Left lobe of liver (tissue), 2 donors: ENCODE measurements at regions not wholly inside any gene's neighbourhood (a gene's known extent, or its start where the extent isn't known, plus 50 kb on each side); places are given as distances from the start of the nearest gene placed in this dataset.
"Not testable (repeated sequence)": the region's sequence is repeated elsewhere in the genome, so short reads cannot be mapped to it uniquely, and the experiment has no call there.

Source experiments
- ATAC-seq: fragments of 200-7000 bp; cut with Tn5 transposase; one replicate; pipeline ENCODE4 v1.9.1; 2020; ENCODE audit warnings: mild to moderate bottlenecking, moderate library complexity
- DNase-seq: peaks from one replicate; pipeline ENCODE4 v3.0.0-alpha.2; 2020; ENCODE audit warnings: low spot score
- donor health status: DM: no; HTN: no; CAD: no; lungs with moderate emphysema.
- donor health status: DM: no; HTN: yes; CAD: no.

DNA sequence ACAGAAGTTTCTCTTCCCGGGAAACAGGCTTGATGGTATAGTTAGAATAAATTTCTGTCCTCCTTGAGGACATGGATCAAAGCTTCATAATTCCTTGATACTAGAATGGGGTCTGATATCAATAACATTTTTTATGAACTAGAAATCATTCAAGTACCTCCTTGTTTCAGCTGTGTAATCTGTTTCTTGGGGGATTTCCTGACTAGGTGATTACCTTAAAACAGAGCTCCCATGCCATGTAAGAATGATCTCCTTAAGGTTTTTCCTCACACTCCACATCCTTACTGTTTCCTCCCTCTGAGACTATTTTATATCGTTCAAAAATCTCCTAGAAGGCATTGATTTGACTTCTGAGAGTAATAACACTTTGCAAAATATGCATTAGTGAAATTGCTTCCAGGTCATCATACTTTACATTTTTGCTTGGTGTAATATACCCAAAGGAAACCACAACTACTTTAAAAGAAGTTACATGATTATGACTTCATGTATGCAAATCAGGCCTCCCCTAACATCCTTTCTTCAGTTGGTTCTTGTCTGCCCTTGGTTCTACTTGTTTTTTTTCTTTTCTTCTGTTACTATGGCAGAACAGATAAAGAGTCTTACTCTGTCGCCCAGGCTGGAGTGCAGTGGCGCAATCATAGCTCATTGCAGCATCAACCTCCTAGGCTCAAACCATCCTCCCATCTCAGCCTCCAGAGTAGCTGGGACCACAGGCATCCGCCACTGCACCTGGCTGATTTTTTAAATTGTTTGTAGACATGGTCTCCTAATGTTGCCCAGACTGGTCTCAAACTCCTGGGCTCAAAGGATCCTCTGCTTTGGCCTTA is 388.8 kb downstream of the ZFHX3 start:
- DNase-seq (no peak), ATAC-seq (no peak)

DNA sequence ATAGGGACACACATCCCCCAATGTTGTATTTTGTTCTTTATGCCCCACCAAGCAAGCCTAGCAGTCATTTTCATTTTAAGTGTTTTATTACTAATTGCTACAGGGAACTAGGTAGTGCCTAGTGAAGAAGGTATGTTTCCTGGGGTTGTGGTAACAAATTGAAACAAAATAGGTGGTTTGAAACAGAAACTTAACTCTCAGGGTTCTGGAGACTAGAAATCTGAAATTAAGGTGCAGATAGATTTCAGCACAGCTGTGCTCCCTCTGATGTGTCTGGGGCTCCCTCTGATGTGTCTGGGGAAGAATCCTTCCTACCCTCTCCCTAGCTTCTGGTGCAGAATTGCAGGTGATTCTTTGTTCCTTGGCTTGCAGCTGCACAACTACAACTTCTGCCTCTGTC is 390.1 kb downstream of the ZFHX3 start:
- ATAC-seq: no peak
- DNase-seq: no peak

DNA sequence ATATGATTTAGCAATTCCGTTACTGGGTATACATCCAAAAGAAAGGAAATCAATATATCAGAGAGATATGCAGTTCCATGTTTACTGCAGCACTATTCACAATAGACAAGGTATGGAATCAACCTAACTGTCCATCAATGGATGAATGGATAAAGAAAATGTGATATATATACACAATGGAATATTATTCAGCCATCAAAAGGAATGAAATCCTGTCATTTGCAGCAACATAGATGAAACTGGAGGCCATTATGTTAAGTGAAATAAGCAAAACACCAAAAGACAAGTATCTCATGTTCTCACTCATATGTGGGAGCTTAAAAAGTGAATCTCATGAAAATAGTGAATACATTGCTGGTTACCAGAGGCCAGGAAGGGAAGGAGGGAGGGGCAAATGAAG is 390.8 kb downstream of the ZFHX3 start:
- ATAC-seq (no peak), DNase-seq (no peak)

DNA sequence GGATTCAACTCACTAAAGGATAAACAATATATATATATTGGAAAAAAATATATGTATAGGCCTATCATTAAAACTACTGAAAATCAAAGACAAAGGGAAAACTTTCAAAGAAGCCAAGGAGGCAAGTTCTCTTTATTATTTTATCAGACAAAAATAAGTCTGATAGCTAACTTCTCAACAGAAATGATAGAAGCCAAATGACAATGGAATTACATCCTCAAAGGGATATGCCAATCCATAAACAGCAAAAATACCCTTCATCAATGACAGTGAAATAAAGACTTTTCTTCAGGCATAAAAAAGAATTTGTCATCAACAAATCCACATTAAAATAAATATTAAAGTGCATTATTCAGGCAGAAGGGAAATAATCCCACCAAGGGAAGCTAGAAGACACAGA is 393.4 kb downstream of the ZFHX3 start:
- ATAC-seq (no peak), DNase-seq (no peak)

DNA sequence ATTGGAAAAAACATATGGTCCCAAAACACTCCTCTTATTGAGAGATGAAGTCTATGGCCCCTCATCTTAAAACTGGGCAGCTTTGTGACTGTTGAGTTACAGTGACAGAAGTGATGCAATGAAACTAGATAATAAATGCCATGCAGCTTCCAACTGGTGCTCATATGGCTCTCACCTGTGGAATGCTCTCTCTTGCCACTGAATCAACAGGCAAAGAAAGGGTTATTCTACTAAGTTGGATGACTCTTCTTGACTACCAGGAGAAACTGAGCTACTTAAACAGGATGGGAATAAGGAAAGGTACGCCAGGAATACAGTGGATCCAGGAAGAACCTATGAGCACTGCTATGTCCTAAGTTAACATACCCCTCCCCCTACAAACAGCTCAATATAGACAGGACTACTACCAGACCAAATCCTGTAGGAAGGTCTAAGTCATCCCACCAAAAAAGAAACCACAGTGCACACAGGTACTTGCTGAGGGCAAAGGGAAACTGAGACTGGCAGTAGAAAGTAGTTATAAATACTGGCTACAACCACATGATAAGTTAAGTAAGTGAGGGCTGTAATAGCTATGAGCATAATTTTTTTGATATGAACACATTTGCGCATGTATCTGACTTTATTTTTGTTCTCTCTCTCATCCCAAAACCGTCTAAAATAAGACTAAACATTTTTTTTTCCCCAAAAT is 398.5 kb downstream of the ZFHX3 start:
- DNase-seq (no peak), ATAC-seq (no peak)

DNA sequence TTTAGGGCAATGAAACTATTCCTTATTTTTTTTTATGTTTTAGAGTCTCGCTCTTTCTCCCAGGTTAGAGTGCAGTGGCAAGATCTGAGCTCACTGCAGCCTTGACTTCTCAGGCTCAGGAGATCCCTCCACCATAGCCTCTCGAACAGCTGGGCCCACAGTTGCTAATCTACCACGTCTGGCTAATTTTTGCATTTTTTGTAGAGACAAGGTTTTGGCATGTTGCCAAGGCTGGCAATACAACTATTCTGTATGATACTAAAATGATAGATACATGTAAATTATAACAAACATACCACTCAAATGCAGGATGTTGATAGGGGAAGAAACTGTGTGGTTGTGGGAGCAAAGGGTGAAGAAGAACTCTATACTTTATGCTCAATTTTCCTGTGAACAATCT is 401.3 kb downstream of the ZFHX3 start:
- no peak for DNase-seq
- ATAC-seq: no peak

DNA sequence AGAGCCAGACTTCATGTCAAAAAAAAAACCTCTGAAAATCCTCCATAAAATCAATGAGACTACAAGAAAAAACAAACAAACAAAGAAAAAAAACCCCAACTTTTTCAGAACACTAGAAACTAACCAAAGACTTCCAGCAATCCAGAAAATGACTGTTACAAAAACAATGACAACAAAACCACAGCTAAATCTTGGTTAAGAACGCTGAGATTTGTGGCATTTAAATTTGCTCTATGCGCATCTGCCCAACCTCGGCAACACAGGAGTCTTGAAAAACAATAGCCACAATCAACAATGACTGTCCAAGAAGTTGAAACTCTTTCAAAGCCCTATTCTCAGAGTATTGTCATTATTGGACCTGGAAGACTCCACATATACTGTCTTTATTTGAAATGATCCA is 402.4 kb downstream of the ZFHX3 start:
- DNase-seq (no peak), ATAC-seq (no peak)

DNA sequence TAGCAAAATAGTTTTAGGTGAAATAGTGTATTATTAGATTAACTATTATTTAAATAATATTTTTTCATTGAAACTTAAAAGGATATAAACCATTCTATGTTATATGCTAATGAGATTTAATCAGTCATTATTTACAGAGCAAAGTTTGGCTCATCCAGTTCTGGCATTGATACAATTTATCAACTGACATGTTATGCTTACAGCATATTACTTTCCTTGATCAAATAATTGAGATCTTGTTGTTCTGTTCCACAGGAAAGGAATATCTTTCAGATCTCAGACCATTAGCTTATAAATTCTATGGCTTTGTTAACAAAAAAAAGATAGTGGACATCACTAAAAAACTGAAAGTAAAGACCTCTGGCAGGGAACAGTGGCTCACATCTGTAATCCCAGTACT is 403.0 kb downstream of the ZFHX3 start:
- ATAC-seq: no peak
- no peak for DNase-seq

DNA sequence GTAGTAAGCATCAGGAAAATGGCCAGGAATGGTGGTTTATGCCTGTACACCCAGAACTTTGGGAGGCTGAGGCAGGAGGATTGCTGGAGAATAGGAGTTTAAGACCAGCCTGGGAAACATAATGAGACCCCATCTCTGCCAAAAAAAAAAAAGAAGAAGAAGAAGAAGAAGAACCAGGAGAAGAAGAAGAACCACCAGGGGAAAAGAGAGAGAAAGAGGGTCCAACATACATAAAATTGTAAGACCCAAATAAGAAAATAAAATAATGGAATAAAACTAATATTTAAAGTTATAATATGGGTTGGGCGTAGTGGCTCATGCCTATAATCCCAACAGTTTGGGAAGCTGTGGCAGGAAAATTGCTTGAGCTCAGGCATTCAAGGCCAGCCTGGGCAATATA is 408.4 kb downstream of the ZFHX3 start:
- ATAC-seq: no peak

DNA sequence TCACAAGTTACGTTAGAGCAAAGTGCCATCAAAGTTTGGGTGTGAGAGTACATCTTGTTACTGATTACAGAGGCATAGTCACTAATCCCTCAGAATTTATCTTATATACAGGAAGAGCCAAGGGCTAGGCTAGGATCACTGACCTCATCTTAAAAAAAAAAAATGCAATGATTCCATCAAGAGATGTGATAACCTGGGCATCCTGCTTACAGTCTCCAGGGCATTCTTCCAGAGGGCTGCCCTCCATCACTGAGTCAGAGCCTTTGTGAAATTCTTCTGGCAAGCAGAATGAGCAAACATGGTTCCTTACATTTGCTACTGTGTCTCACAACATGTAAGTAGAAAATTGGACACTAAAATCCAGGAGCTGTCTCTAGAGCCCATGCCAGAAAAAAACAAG is 410.6 kb downstream of the ZFHX3 start:
- ATAC-seq (no peak), DNase-seq (no peak)

More for the DNA sequence above, 408.4 kb downstream of the ZFHX3 start:
- no peak for DNase-seq

DNA sequence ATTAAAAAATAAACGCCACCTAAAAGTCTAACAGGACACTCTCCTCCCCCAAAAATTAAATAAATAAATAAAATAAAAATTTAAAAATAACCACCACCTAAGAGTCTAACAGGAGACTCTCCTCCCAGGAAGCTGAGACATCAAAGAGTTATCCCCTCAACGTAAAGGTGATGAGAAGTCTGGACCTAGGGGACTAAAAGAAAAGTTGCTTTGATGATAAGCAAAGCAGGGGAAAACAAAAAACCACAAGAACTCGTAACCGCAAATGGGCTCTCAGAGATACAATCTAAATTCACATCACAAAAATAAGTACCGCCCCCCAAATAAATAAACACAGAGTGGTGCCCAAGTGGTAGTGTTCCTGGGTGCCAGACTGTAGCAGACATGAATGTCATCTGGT is 412.2 kb downstream of the ZFHX3 start:
- no peak for DNase-seq
- ATAC-seq: no peak

DNA sequence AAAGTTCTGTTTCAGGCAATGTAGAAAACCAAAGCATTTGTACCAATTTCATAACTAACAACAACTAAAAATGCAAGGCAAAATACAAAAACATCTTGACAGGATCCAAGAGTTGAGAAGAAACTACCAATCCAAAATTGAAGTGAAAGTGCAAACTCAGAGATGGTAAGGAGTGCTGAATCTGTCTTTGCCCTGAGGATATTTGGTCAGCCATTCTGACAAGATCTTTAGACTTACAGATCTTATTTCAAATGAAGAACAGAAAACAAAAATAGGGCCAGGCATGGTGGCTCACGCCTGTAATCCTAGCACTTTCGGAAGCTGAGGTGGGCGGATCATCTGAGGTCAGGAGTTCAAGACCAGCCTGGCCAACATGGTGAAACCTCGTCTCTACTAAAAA is 412.8 kb downstream of the ZFHX3 start:
- ATAC-seq: no peak

DNA sequence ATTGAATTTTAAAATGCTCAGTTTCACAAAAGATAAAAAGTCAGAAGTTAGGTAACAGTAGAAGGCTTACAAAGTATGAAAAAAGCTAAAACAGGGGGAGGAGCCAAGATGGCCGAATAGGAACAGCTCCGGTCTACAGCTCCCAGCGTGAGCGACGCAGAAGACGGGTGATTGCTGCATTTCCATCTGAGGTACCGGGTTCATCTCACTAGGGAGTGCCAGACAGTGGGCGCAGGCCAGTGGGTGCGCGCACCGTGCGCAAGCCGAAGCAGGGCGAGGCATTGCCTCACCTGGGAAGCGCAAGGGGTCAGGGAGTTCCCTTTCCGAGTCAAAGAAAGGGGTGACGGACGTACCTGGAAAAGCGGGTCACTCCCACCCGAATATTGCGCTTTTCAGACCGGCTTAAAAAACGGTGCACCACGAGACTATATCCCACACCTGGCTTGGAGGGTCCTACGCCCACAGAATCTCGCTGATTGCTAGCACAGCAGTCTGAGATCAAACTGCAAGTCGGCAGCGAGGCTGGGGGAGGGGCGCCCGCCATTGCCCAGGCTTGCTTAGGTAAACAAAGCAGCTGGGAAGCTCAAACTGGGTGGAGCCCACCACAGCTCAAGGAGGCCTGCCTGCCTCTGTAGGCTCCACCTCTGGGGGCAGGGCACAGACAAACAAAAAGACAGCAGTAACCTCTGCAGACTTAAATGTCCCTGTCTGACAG is 420.6 kb downstream of the ZFHX3 start:
- ATAC-seq, DNase-seq: not testable (repeated sequence)

More for the DNA sequence above, 412.8 kb downstream of the ZFHX3 start:
- no peak for DNase-seq

DNA sequence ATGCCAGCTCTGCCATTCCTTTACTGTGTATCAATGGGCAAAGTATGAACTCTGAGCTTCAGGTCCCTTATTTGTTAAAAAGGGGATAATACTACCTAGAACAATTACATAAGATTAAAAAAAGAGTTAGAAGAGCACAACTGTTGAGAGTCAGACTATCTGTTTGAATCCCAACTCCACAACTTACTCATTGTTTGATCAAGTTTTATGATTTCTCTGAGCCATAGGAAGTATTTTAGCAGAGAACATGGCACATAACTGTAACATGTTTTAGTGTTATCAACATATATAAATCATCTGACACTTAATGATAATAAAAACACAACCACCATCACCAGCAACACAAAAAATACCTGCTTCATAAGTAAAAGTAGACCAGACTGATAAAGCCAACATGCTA is 421.3 kb downstream of the ZFHX3 start:
- no peak for ATAC-seq
- DNase-seq: no peak

DNA sequence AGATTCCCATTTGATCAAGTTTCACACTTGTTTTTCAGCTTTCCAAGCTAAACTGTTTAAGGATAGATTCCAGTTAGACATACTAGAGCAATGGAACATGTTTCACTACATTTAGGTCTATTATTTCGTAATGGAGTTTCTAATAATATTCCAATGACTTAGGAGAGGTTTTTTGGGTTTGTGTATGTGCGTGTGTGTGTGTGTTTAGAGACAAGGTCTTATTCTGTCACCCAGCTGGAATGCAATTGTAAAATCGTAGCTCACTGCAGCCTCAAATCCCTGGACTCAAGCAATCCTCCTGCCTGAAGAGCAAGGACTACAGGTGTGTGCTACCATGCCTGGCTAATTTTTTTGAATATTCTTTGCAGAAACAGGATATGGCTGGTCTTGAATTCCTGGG is 426.3 kb downstream of the ZFHX3 start:
- ATAC-seq (no peak), DNase-seq (no peak)

DNA sequence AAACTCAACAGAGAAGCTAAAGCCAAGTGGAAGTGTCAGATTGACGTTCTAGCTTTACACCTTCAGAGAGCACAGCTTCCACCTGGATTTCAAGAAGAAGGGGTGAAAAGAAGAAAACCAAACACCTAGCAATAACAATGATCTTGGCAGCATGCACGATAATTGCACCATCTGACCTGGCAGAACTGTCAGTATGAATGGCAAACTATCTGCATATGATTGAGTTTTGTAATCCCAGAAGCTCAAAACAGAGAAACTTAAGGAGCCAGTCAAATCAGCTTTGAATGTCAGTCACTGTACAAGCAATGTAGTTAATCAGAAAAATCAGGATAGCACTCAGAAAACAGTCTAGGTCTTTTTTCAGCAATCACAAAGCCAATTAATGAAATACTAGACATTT is 427.1 kb downstream of the ZFHX3 start:
- DNase-seq (no peak), ATAC-seq (no peak)

DNA sequence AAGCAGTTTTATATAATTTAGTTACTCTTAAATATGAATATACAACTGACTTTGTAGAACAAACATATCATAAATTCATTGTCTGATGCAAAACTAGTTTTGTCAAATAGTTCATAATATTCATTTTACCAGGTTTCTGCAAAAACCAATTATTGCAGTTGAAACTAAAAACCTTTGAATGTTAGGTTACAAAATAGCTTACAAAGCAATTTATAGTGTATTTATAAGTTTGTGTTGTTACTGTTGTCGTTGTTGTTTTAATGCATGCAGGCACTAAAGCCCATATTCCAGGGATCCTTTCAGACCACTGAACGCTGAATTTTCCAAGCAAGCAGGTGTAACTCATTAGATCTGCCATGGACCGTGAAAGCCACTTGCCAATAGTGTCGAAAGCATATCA is 427.6 kb downstream of the ZFHX3 start:
- no peak for DNase-seq
- no peak for ATAC-seq

DNA sequence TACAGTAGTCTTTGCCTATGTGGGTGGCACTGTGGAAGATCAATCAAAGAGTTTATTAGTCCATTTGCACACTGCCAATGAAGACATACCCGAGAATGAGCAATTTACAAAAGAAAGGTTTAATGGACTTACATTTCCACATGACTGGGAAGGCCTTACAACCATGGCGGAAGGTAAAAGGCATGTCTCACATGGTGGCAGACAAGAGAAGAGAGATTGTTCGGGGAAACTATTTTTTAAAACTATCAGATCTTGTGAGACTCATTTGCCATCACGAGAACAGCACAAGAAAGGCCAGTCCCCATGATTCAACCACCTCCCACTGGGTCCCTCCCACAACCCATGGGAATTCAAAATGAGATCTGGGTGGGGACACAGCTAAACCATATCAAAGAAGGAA is 432.1 kb downstream of the ZFHX3 start:
- ATAC-seq (no peak), DNase-seq (no peak)

DNA sequence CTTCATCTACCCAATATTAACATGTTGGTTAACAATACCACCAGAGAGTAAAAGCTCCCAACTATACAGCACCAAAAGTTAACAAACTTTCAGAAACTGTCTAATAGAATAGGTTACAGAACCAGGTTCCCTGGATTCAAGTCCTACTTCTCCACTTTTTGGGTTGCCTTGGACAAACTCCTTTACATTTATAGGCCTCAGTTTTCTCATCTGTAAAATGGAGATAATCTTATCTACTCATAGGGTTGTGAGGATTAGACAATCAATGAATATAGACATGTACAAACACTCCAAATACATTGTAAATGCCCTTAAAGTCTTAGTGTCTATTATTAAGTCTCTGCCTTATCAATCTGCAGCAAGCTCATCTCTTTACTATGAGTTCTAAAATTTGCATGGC is 435.2 kb downstream of the ZFHX3 start:
- ATAC-seq: no peak
- DNase-seq: no peak

DNA sequence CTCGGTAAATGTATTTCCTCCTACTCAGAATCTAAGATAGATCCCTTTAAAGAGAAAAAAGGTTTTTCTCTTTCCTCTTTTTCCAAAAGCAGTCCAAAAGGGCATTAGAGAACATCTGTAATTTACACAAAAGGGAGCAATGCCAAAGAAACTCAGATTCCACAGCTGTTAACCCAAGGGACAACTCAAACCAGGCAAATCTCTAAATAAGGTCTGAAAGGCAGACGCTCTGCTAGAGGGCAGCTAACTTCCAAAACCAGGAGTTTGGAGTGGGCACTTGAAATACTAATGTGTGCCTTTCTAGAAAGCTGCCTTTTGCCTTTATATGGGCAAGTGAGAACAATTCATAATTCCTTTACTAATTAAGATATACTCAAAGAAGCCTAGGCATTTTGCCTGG is 435.7 kb downstream of the ZFHX3 start:
- DNase-seq (no peak), ATAC-seq (no peak)

DNA sequence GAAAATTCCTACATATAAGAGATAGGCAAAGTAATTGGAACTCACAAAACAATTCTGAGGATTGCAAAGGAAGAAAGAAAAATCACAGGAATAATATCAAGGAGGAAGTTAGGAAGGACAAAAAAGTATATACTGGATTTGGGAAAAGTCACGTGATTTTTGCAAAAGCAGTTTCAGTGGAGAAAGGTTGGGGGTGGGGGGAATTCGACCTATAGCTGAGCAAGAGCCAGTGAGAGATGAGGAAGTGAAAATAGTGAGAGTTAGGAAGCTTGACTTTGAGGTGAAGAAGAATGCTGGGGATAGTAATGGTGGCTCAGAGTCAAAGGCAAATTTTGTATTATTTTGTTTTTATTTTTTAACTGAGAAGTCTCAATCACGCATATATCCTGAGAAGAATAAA is 438.0 kb upstream of the PMFBP1 start:
- no peak for ATAC-seq

DNA sequence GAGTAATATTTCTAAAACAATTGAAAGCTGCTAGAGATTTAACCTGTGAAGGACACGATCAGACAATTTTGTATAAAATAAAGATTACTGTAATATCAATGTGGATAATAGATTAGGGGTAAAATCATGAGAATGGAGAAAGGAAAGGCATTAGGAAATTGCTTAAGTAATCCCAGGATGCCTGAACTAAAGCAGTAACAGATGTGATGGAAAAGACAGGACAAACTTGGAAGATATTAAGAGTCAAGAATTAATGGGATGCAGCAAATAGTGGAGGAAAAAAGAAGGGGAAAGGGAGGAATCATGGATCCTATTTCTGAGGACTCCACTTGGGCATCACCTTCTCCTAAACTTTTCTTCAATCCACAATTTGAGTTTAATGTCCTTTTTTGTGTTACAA is 437.1 kb upstream of the PMFBP1 start:
- no peak for DNase-seq
- ATAC-seq: no peak

More for the DNA sequence above, 438.0 kb upstream of the PMFBP1 start:
- no peak for DNase-seq
